ENCODE measurements at regions not wholly inside any gene's neighbourhood (a gene's known extent, or its start where the extent isn't known, plus 50 kb on each side); places are given as distances from the start of the nearest gene placed in this dataset.

GRCh38 chr5:102628441-102629175 lies 126.5 kb upstream of the PAM start:
- H2BK5ac ChIP-seq (ENCODE audit: low read depth, low read length, poor library complexity, severe bottlenecking): no peak overlapping the region
- H2BK20ac ChIP-seq (ENCODE audit: low read depth, low read length): no peak overlapping the region; the same call in 1 of the 2 replicates
- no peak overlapping the region for H3K4ac ChIP-seq (ENCODE audit: low read depth, low read length)
- H3K36me3 ChIP-seq (ENCODE audit: control insufficient read depth, insufficient read depth, low read length): no peaks in the 10 kb centered on the region
- H2AK5ac ChIP-seq (ENCODE audit: low read depth, low read length): no peak overlapping the region
- no peak overlapping the region for H3K56ac ChIP-seq (ENCODE audit: extremely low read depth, insufficient read depth, low read length)
- peaks cover 5% of the 10 kb centered on the region; the same call in 1 of the 2 replicates for H3K4me1 ChIP-seq (ENCODE audit: control insufficient read depth, insufficient read depth, low read length)
- no peaks in the 10 kb centered on the region for H3K79me1 ChIP-seq (ENCODE audit: low read depth in 1 of 2, low read length in 2 of 2)
- no peak overlapping the region for H3K4me2 ChIP-seq (ENCODE audit: low read depth, low read length)
- TF ChIP-seq BHLHE40 (IDR thresholded peaks at IDR 0.05; ENCODE audit: low read depth, low read length): no peak
- no peak for TF ChIP-seq RAD21 (IDR thresholded peaks at IDR 0.05; ENCODE audit: low read length)
- TF ChIP-seq MAZ (IDR thresholded peaks at IDR 0.05; ENCODE audit: borderline replicate concordance, low read depth, low read length): no peak
- TF ChIP-seq NFE2L2 (IDR thresholded peaks at IDR 0.05; ENCODE audit: low read depth, low read length): no peak
- no peak for TF ChIP-seq MAFK (IDR thresholded peaks at IDR 0.05; ENCODE audit: low read depth, low read length)
- TF ChIP-seq CTCF (conservative IDR thresholded peaks at IDR 0.05; ENCODE audit: low read depth, low read length): no peak
- TF ChIP-seq CHD1 (IDR thresholded peaks at IDR 0.05; ENCODE audit: low read depth, low read length): no peak
- TF ChIP-seq MXI1 (IDR thresholded peaks at IDR 0.05; ENCODE audit: borderline replicate concordance, low read depth, low read length): no peak
- TF ChIP-seq RCOR1 (IDR thresholded peaks at IDR 0.05; ENCODE audit: insufficient replicate concordance, low read length): no peak
- no peak for TF ChIP-seq USF2 (IDR thresholded peaks at IDR 0.05; ENCODE audit: low read depth, low read length)
- TF ChIP-seq SMC3 (IDR thresholded peaks at IDR 0.05; ENCODE audit: low read depth, low read length): no peak
- no peak for TF ChIP-seq ELK1 (IDR thresholded peaks at IDR 0.05; ENCODE audit: borderline replicate concordance, low read depth, low read length)
- no peak for TF ChIP-seq FOS (IDR thresholded peaks at IDR 0.05; ENCODE audit: low read depth, low read length)
- no peak for TF ChIP-seq CEBPB (IDR thresholded peaks at IDR 0.05; ENCODE audit: low read depth, low read length)
- no peak for TF ChIP-seq RFX5 (IDR thresholded peaks at IDR 0.05; ENCODE audit: low read depth, low read length)
- H3K27ac ChIP-seq (ENCODE audit: insufficient read depth, low read length): no peak overlapping the region
- POLR2A ChIA-PET (ENCODE audit: unreplicated experiment): no interaction called here
- H4K5ac ChIP-seq (ENCODE audit: low read depth, low read length): no peak overlapping the region
- 58% methylated on average over 2 of the region's 3 CpGs; no CpG with 5 or more reads in 1 of the 2 experiments for WGBS, 2 experiments (ENCODE audit: extremely low coverage in 2 of 2, insufficient read length in 1 of 2)
- H2AK9ac ChIP-seq (replicated peaks; ENCODE audit: low read depth, low read length, poor library complexity): no peak overlapping the region
- H3K14ac ChIP-seq (replicated peaks; ENCODE audit: low read depth, low read length): no peak overlapping the region
- dilution Hi-C loops (cut with HindIII; ENCODE audit: low sequenced_read_pairs, unreplicated experiment): no loop called here
- no peaks in the 10 kb centered on the region for H4K20me1 ChIP-seq (ENCODE audit: insufficient read depth, low read length)
- H3K27me3 ChIP-seq (ENCODE audit: control insufficient read depth, insufficient read depth, low read length): no peaks in the 10 kb centered on the region
- CTCF ChIA-PET: no interaction called here
- H4K8ac ChIP-seq (ENCODE audit: low read depth in 2 of 2, low read length in 2 of 2): no peak overlapping the region
- no peak overlapping the region for H2BK15ac ChIP-seq (ENCODE audit: low read depth, low read length)
- H3K9ac ChIP-seq (ENCODE audit: low read depth, low read length): no peak overlapping the region
- in situ Hi-C loops (cut with MboI; ENCODE audit: low sequenced_read_pairs): no loop called here
- intact Hi-C loops (cut with micrococcal nuclease): no loop called here
- H3K18ac ChIP-seq (ENCODE audit: low read depth, low read length): no peak overlapping the region
- H3K4me3 ChIP-seq (ENCODE audit: insufficient read depth, low read depth, low read length): no peak overlapping the region
- BruUV-seq (replicated peaks): no TSS peak
- no peaks in the 10 kb centered on the region for H3K9me1 ChIP-seq (ENCODE audit: insufficient read depth, low read length)
- peak overlapping the region; percentile 57; the same call in 1 of the 2 replicates for H2BK120ac ChIP-seq (ENCODE audit: low read depth, low read length)
- ATAC-seq (ENCODE audit: low read depth) (no peak), DNase-seq (peak; percentile 7)
- H3K9me3 ChIP-seq (ENCODE audit: control insufficient read depth, insufficient read depth, low read length): no peaks in the 10 kb centered on the region
- no peak overlapping the region for H2AFZ ChIP-seq (replicated peaks; ENCODE audit: low read length, poor library complexity)
- H4K91ac ChIP-seq (ENCODE audit: insufficient read depth, low read depth, low read length): no peak overlapping the region
- no peak overlapping the region for H3K23ac ChIP-seq (ENCODE audit: low read depth, low read length)

All from IMR-90 (cell line).